ENCODE measurements at regions not wholly inside any gene's neighbourhood (a gene's known extent, or its start where the extent isn't known, plus 50 kb on each side); places are given as distances from the start of the nearest gene placed in this dataset.
"Not testable (repeated sequence)": the region's sequence is repeated elsewhere in the genome, so short reads cannot be mapped to it uniquely, and the experiment has no call there.

- DNase-seq = not testable (repeated sequence)
These were observed 1834.2 kb downstream of the FOXD4L5 start for GRCh38 chr9:63450836-63451235.

- DNase-seq = not testable (repeated sequence)
These were observed 1859.9 kb downstream of the FOXD4L5 start for GRCh38 chr9:63425123-63425522.

- DNase-seq = not testable (repeated sequence)
These were observed 1894.1 kb downstream of the FOXD4L5 start for GRCh38 chr9:63390897-63391296.

- not testable (repeated sequence) for DNase-seq
These were observed 1899.5 kb downstream of the FOXD4L5 start for GRCh38 chr9:63385479-63385878.

GRCh38 chr9:63379864-63380263, 1905.1 kb downstream of the FOXD4L5 start:
- DNase-seq = not testable (repeated sequence)

- DNase-seq = peak; percentile 65
These were observed 1930.8 kb downstream of the FOXD4L5 start for GRCh38 chr9:63354219-63354618.

GRCh38 chr9:63347347-63347746, 1937.7 kb downstream of the FOXD4L5 start:
- not testable (repeated sequence) for DNase-seq

GRCh38 chr9:63346310-63347048, 1938.5 kb downstream of the FOXD4L5 start:
- DNase-seq = peak; percentile 81

GRCh38 chr9:63344408-63344807, 1940.6 kb downstream of the FOXD4L5 start:
- DNase-seq = not testable (repeated sequence)

- DNase-seq = not testable (repeated sequence)
These were observed 1942.5 kb downstream of the FOXD4L5 start for GRCh38 chr9:63342528-63342927.

- peak; percentile 70 for DNase-seq
These were observed 1947.0 kb downstream of the FOXD4L5 start for GRCh38 chr9:63337899-63338604.

GRCh38 chr9:63335286-63335685, 1949.7 kb downstream of the FOXD4L5 start:
- not testable (repeated sequence) for DNase-seq

- not testable (repeated sequence) for DNase-seq
These were observed 1950.8 kb downstream of the FOXD4L5 start for GRCh38 chr9:63334187-63334586.

- DNase-seq = not testable (repeated sequence)
These were observed 1951.9 kb downstream of the FOXD4L5 start for GRCh38 chr9:63333083-63333482.

GRCh38 chr9:63328313-63328712, 1956.7 kb downstream of the FOXD4L5 start:
- DNase-seq = not testable (repeated sequence)

- not testable (repeated sequence) for DNase-seq
These were observed 1957.8 kb downstream of the FOXD4L5 start for GRCh38 chr9:63327211-63327610.

- not testable (repeated sequence) for DNase-seq
These were observed 1958.3 kb downstream of the FOXD4L5 start for GRCh38 chr9:63326665-63327064.

GRCh38 chr9:63325696-63326095, 1959.3 kb downstream of the FOXD4L5 start:
- DNase-seq = not testable (repeated sequence)

GRCh38 chr9:63318093-63318492, 1966.9 kb downstream of the FOXD4L5 start:
- not testable (repeated sequence) for DNase-seq

GRCh38 chr9:63315387-63315786, 1969.6 kb downstream of the FOXD4L5 start:
- not testable (repeated sequence) for DNase-seq

GRCh38 chr9:63296848-63297247, 1988.2 kb downstream of the FOXD4L5 start:
- DNase-seq = not testable (repeated sequence)

- not testable (repeated sequence) for DNase-seq
These were observed 1988.6 kb downstream of the FOXD4L5 start for GRCh38 chr9:63296366-63296765.

GRCh38 chr9:63289971-63290370, 1995.0 kb downstream of the FOXD4L5 start:
- DNase-seq = not testable (repeated sequence)

All from activated CD4-positive, alpha-beta T cell treated with anti-CD3 and anti-CD28 coated beads, Interleukin-10, Interleukin-2, amounts not matched to agents 100 ng/mL and 50 ng/mL, durations not matched to agents 16 hours and 8 hours (primary cell).